ENCODE measurements at regions not wholly inside any gene's neighbourhood (a gene's known extent, or its start where the extent isn't known, plus 50 kb on each side); places are given as distances from the start of the nearest gene placed in this dataset.

- H3K9me3 ChIP-seq (ENCODE audit: control insufficient read depth in 1 of 2, low read length in 2 of 2) = no peaks in the 10 kb centered on the region
- ChIA-PET POLR2A (ENCODE audit: partially characterized antibody) (no interaction called here), CTCF (ENCODE audit: partially characterized antibody) (no interaction called here)
- no peak overlapping the region for H3K4me3 ChIP-seq (ENCODE audit: low read length in 2 of 2)
- no peak overlapping the region for H3K27ac ChIP-seq (ENCODE audit: low read depth, low read length)
- H3K27me3 Mint-ChIP-seq = no peaks in the 10 kb centered on the region
- H3K9me3 Mint-ChIP-seq = peaks cover 0 to 7% (median 4%) of the 10 kb centered on the region in 8 donors
- H3K4me3 Mint-ChIP-seq = no peak overlapping the region
- intact Hi-C loops (cut with micrococcal nuclease) = no loop called here
- H3K36me3 Mint-ChIP-seq = no peaks in the 10 kb centered on the region
- no peaks in the 10 kb centered on the region for H3K27me3 ChIP-seq (ENCODE audit: insufficient read depth, low read length)
- H3K36me3 ChIP-seq (ENCODE audit: insufficient read depth, low read length) = no peaks in the 10 kb centered on the region
- DNase-seq = no peak
- no peak overlapping the region for H3K27ac Mint-ChIP-seq
- H3K4me1 ChIP-seq (ENCODE audit: insufficient read depth, low read length) = no peaks in the 10 kb centered on the region
- H3K4me1 Mint-ChIP-seq = no peaks in the 10 kb centered on the region
Observed at GRCh38 chr18:38257661-38258060, 692.1 kb upstream of the CELF4 start.

- ChIA-PET CTCF (ENCODE audit: partially characterized antibody) (no interaction called here), POLR2A (ENCODE audit: partially characterized antibody) (no interaction called here)
- no peak overlapping the region for H3K27ac Mint-ChIP-seq
- no peaks in the 10 kb centered on the region for H3K36me3 Mint-ChIP-seq
- H3K27ac ChIP-seq (ENCODE audit: low read depth, low read length) = no peak overlapping the region
- no peak for DNase-seq
- no peak overlapping the region for H3K4me3 ChIP-seq (ENCODE audit: low read length in 2 of 2)
- H3K27me3 Mint-ChIP-seq = no peaks in the 10 kb centered on the region
- no peak overlapping the region for H3K4me3 Mint-ChIP-seq
- peaks cover 0 to 7% (median 5%) of the 10 kb centered on the region in 8 donors for H3K9me3 Mint-ChIP-seq
- intact Hi-C loops (cut with micrococcal nuclease) = no loop called here
- no peaks in the 10 kb centered on the region for H3K4me1 ChIP-seq (ENCODE audit: insufficient read depth, low read length)
- H3K27me3 ChIP-seq (ENCODE audit: insufficient read depth, low read length) = no peaks in the 10 kb centered on the region
- H3K4me1 Mint-ChIP-seq = no peaks in the 10 kb centered on the region
- no peaks in the 10 kb centered on the region for H3K36me3 ChIP-seq (ENCODE audit: insufficient read depth, low read length)
- no peaks in the 10 kb centered on the region for H3K9me3 ChIP-seq (ENCODE audit: control insufficient read depth in 1 of 2, low read length in 2 of 2)
Observed at GRCh38 chr18:38256366-38256765, 690.8 kb upstream of the CELF4 start.

- Mint-ChIP-seq H3K4me3 (no peak overlapping the region), H3K36me3 (no peaks in the 10 kb centered on the region), H3K27ac (no peak overlapping the region), H3K9me3 (peaks cover 0 to 10% (median 6%) of the 10 kb centered on the region in 8 donors), H3K4me1 (no peaks in the 10 kb centered on the region), H3K27me3 (no peaks in the 10 kb centered on the region)
- no peaks in the 10 kb centered on the region for H3K4me1 ChIP-seq (ENCODE audit: insufficient read depth, low read length)
- intact Hi-C loops (cut with micrococcal nuclease) = no loop called here
- DNase-seq = no peak
- no peak overlapping the region for H3K4me3 ChIP-seq (ENCODE audit: low read length in 2 of 2)
- no peaks in the 10 kb centered on the region for H3K36me3 ChIP-seq (ENCODE audit: insufficient read depth, low read length)
- H3K9me3 ChIP-seq (ENCODE audit: control insufficient read depth in 1 of 2, low read length in 2 of 2) = no peaks in the 10 kb centered on the region
- no peaks in the 10 kb centered on the region for H3K27me3 ChIP-seq (ENCODE audit: insufficient read depth, low read length)
- ChIA-PET CTCF (ENCODE audit: partially characterized antibody) (no interaction called here), POLR2A (ENCODE audit: partially characterized antibody) (no interaction called here)
- no peak overlapping the region for H3K27ac ChIP-seq (ENCODE audit: low read depth, low read length)
Observed at GRCh38 chr18:38250971-38251370, 685.4 kb upstream of the CELF4 start.

- DNase-seq = no peak
- Histone ChIP-seq H3K9me3 (ENCODE audit: control insufficient read depth in 1 of 2, low read length in 2 of 2) (no peaks in the 10 kb centered on the region), H3K4me3 (ENCODE audit: low read length in 2 of 2) (no peak overlapping the region), H3K27me3 (ENCODE audit: insufficient read depth, low read length) (no peaks in the 10 kb centered on the region), H3K4me1 (ENCODE audit: insufficient read depth, low read length) (no peaks in the 10 kb centered on the region), H3K27ac (ENCODE audit: low read depth, low read length) (no peak overlapping the region), H3K36me3 (ENCODE audit: insufficient read depth, low read length) (no peaks in the 10 kb centered on the region)
- ChIA-PET CTCF (ENCODE audit: partially characterized antibody) (no interaction called here), POLR2A (ENCODE audit: partially characterized antibody) (no interaction called here)
- Mint-ChIP-seq H3K36me3 (no peaks in the 10 kb centered on the region), H3K4me1 (no peaks in the 10 kb centered on the region), H3K27ac (no peak overlapping the region), H3K27me3 (no peaks in the 10 kb centered on the region), H3K4me3 (no peak overlapping the region), H3K9me3 (peaks cover 0 to 13% (median 6%) of the 10 kb centered on the region in 8 donors)
- intact Hi-C loops (cut with micrococcal nuclease) = no loop called here
Observed at GRCh38 chr18:38244480-38244879, 678.9 kb upstream of the CELF4 start.

- H3K4me3 Mint-ChIP-seq = no peak overlapping the region
- H3K9me3 Mint-ChIP-seq = peaks cover 0 to 13% (median 5%) of the 10 kb centered on the region in 8 donors
- H3K4me1 Mint-ChIP-seq = no peaks in the 10 kb centered on the region
- Histone ChIP-seq H3K36me3 (ENCODE audit: insufficient read depth, low read length) (no peaks in the 10 kb centered on the region), H3K27me3 (ENCODE audit: insufficient read depth, low read length) (no peaks in the 10 kb centered on the region), H3K4me3 (ENCODE audit: low read length in 2 of 2) (no peak overlapping the region), H3K9me3 (ENCODE audit: control insufficient read depth in 1 of 2, low read length in 2 of 2) (no peaks in the 10 kb centered on the region), H3K4me1 (ENCODE audit: insufficient read depth, low read length) (no peaks in the 10 kb centered on the region), H3K27ac (ENCODE audit: low read depth, low read length) (no peak overlapping the region)
- no peaks in the 10 kb centered on the region for H3K36me3 Mint-ChIP-seq
- H3K27me3 Mint-ChIP-seq = no peaks in the 10 kb centered on the region
- POLR2A ChIA-PET (ENCODE audit: partially characterized antibody) = no interaction called here
- H3K27ac Mint-ChIP-seq = no peak overlapping the region
- CTCF ChIA-PET (ENCODE audit: partially characterized antibody) = no interaction called here
- no peak for DNase-seq
- intact Hi-C loops (cut with micrococcal nuclease) = no loop called here
Observed at GRCh38 chr18:38243291-38243690, 677.7 kb upstream of the CELF4 start.

- H3K27me3 Mint-ChIP-seq = no peaks in the 10 kb centered on the region
- no peak overlapping the region for H3K27ac Mint-ChIP-seq
- H3K27me3 ChIP-seq (ENCODE audit: insufficient read depth, low read length) = no peaks in the 10 kb centered on the region
- H3K36me3 ChIP-seq (ENCODE audit: insufficient read depth, low read length) = no peaks in the 10 kb centered on the region
- H3K9me3 Mint-ChIP-seq = peaks cover 0 to 11% (median 6%) of the 10 kb centered on the region in 8 donors
- ChIA-PET POLR2A (ENCODE audit: partially characterized antibody) (no interaction called here), CTCF (ENCODE audit: partially characterized antibody) (no interaction called here)
- H3K4me1 ChIP-seq (ENCODE audit: insufficient read depth, low read length) = no peaks in the 10 kb centered on the region
- DNase-seq = no peak
- H3K27ac ChIP-seq (ENCODE audit: low read depth, low read length) = no peak overlapping the region
- H3K36me3 Mint-ChIP-seq = no peaks in the 10 kb centered on the region
- H3K4me3 ChIP-seq (ENCODE audit: low read length in 2 of 2) = no peak overlapping the region
- H3K4me3 Mint-ChIP-seq = no peak overlapping the region
- intact Hi-C loops (cut with micrococcal nuclease) = no loop called here
- H3K4me1 Mint-ChIP-seq = no peaks in the 10 kb centered on the region
- no peaks in the 10 kb centered on the region for H3K9me3 ChIP-seq (ENCODE audit: control insufficient read depth in 1 of 2, low read length in 2 of 2)
Observed at GRCh38 chr18:38241736-38242135, 676.1 kb upstream of the CELF4 start.

- Histone ChIP-seq H3K27ac (ENCODE audit: low read depth, low read length) (no peak overlapping the region), H3K36me3 (ENCODE audit: insufficient read depth, low read length) (no peaks in the 10 kb centered on the region), H3K4me1 (ENCODE audit: insufficient read depth, low read length) (no peaks in the 10 kb centered on the region), H3K9me3 (ENCODE audit: control insufficient read depth in 1 of 2, low read length in 2 of 2) (no peaks in the 10 kb centered on the region), H3K27me3 (ENCODE audit: insufficient read depth, low read length) (no peaks in the 10 kb centered on the region), H3K4me3 (ENCODE audit: low read length in 2 of 2) (no peak overlapping the region)
- CTCF ChIA-PET (ENCODE audit: partially characterized antibody) = no interaction called here
- intact Hi-C loops (cut with micrococcal nuclease) = no loop called here
- no peaks in the 10 kb centered on the region for H3K36me3 Mint-ChIP-seq
- POLR2A ChIA-PET (ENCODE audit: partially characterized antibody) = no interaction called here
- no peak for DNase-seq
- H3K4me1 Mint-ChIP-seq = no peaks in the 10 kb centered on the region
- no peaks in the 10 kb centered on the region for H3K27me3 Mint-ChIP-seq
- no peak overlapping the region for H3K4me3 Mint-ChIP-seq
- H3K9me3 Mint-ChIP-seq = peaks cover 0 to 11% (median 2%) of the 10 kb centered on the region in 8 donors
- H3K27ac Mint-ChIP-seq = no peak overlapping the region
Observed at GRCh38 chr18:38241216-38241615, 675.6 kb upstream of the CELF4 start.

- DNase-seq = no peak
- H3K9me3 ChIP-seq (ENCODE audit: control insufficient read depth in 1 of 2, low read length in 2 of 2) = no peaks in the 10 kb centered on the region
- Mint-ChIP-seq H3K36me3 (no peaks in the 10 kb centered on the region), H3K4me1 (no peaks in the 10 kb centered on the region), H3K4me3 (no peak overlapping the region), H3K9me3 (peaks cover 0 to 11% (median 2%) of the 10 kb centered on the region in 8 donors), H3K27me3 (no peaks in the 10 kb centered on the region), H3K27ac (no peak overlapping the region)
- CTCF ChIA-PET (ENCODE audit: partially characterized antibody) = no interaction called here
- no peaks in the 10 kb centered on the region for H3K27me3 ChIP-seq (ENCODE audit: insufficient read depth, low read length)
- no peaks in the 10 kb centered on the region for H3K4me1 ChIP-seq (ENCODE audit: insufficient read depth, low read length)
- no peak overlapping the region for H3K4me3 ChIP-seq (ENCODE audit: low read length in 2 of 2)
- intact Hi-C loops (cut with micrococcal nuclease) = no loop called here
- no peak overlapping the region for H3K27ac ChIP-seq (ENCODE audit: low read depth, low read length)
- POLR2A ChIA-PET (ENCODE audit: partially characterized antibody) = no interaction called here
- no peaks in the 10 kb centered on the region for H3K36me3 ChIP-seq (ENCODE audit: insufficient read depth, low read length)
Observed at GRCh38 chr18:38239606-38240005, 674.0 kb upstream of the CELF4 start.

Data from CD4-positive, alpha-beta memory T cell (primary cell).